ENCODE measurements at regions not wholly inside any gene's neighbourhood (a gene's known extent, or its start where the extent isn't known, plus 50 kb on each side); places are given as distances from the start of the nearest gene placed in this dataset.

GRCh38 chr1:8267307-8267706, 50.6 kb upstream of the SLC45A1 start:
- no peak for DNase-seq (ENCODE audit: low read depth)

GRCh38 chr1:8266436-8267165, 51.3 kb upstream of the SLC45A1 start:
- DNase-seq (ENCODE audit: low read depth), result no peak

GRCh38 chr1:8263791-8264190, 54.1 kb upstream of the SLC45A1 start:
- no peak for DNase-seq (ENCODE audit: low read depth)

GRCh38 chr1:8261398-8261762, 56.5 kb upstream of the SLC45A1 start:
- DNase-seq (ENCODE audit: low read depth), result no peak

- DNase-seq (ENCODE audit: low read depth), result no peak
Observed at GRCh38 chr1:8259498-8260290, 58.2 kb upstream of the SLC45A1 start.

GRCh38 chr1:8257621-8258020, 60.3 kb upstream of the SLC45A1 start:
- DNase-seq (ENCODE audit: low read depth), result no peak

- no peak for DNase-seq (ENCODE audit: low read depth)
Observed at GRCh38 chr1:8256321-8256720, 61.6 kb upstream of the SLC45A1 start.

GRCh38 chr1:8255712-8256111, 62.2 kb upstream of the SLC45A1 start:
- DNase-seq (ENCODE audit: low read depth), result no peak

- DNase-seq (ENCODE audit: low read depth), result no peak
Observed at GRCh38 chr1:8252266-8252951, 65.5 kb upstream of the SLC45A1 start.

GRCh38 chr1:8251635-8252034, 66.3 kb upstream of the SLC45A1 start:
- DNase-seq (ENCODE audit: low read depth), result no peak

- no peak for DNase-seq (ENCODE audit: low read depth)
Observed at GRCh38 chr1:8249838-8250237, 68.1 kb upstream of the SLC45A1 start.

- no peak for DNase-seq (ENCODE audit: low read depth)
Observed at GRCh38 chr1:8247811-8248436, 70.0 kb upstream of the SLC45A1 start.

GRCh38 chr1:8244304-8244703, 73.6 kb upstream of the SLC45A1 start:
- no peak for DNase-seq (ENCODE audit: low read depth)

- no peak for DNase-seq (ENCODE audit: low read depth)
Observed at GRCh38 chr1:8242498-8242897, 75.4 kb upstream of the SLC45A1 start.

GRCh38 chr1:8241417-8242014, 76.4 kb upstream of the SLC45A1 start:
- no peak for DNase-seq (ENCODE audit: low read depth)

GRCh38 chr1:8239306-8240023, 78.4 kb upstream of the SLC45A1 start:
- DNase-seq (ENCODE audit: low read depth), result no peak

GRCh38 chr1:8239039-8239305, 78.9 kb upstream of the SLC45A1 start:
- no peak for DNase-seq (ENCODE audit: low read depth)

GRCh38 chr1:8238141-8239038, 79.5 kb upstream of the SLC45A1 start:
- no peak for DNase-seq (ENCODE audit: low read depth)

- DNase-seq (ENCODE audit: low read depth), result no peak
Observed at GRCh38 chr1:8232036-8232757, 85.7 kb upstream of the SLC45A1 start.

GRCh38 chr1:8230292-8230621, 87.7 kb upstream of the SLC45A1 start:
- no peak for DNase-seq (ENCODE audit: low read depth)
